ENCODE measurements at regions not wholly inside any gene's neighbourhood (a gene's known extent, or its start where the extent isn't known, plus 50 kb on each side); places are given as distances from the start of the nearest gene placed in this dataset.
A peak's percentile ranks its signal among the peaks of the same experiment; 100 is the strongest.

DNA sequence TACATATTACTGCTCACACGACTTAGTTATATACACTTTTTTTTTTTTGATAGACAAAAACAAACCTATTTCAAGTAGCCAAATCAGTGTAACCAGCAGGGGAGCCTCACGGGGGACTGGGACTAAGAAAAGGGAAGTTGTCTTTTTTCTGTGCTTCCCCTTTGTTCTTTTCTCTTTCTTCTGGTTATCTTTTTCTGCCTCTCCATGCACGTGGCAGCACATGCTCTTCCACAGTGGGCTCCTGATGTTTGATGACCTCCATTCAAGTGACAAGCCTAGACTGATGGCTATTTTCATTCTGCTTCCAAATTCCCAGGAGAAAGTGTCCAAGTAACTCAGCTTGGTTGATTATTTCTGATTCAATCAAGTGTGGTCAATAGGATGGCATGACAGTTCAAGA, 98.2 kb upstream of the STK39 start:
- Histone ChIP-seq H3K4me1 (replicated peaks in 1 of 2) (peaks cover 5% of the 10 kb centered on the region in 2 donors), H3K27ac (no peak overlapping the region), H3K4me3 (no peak overlapping the region)
- no peak for ATAC-seq (replicated peaks in 6 of 8)
- in situ Hi-C loops (cut with MboI; ENCODE audit: low pct_unique_long_range_greater_than_20kb in 2 of 9, low sequenced_read_pairs in 9 of 9, unreplicated experiment in 9 of 9), result loop anchor here in 5 of 9 experiments (10.0 to 25.0 kb wide), 5 partner anchors 409 to 792 kb away; partner anchors contain the start of gene G6PC2 (in 4 of the 5)
- WGBS, 10 experiments, result 44 to 100% (median 58%) methylated on average over 1 to 3 of the region's 3 CpGs

- Histone ChIP-seq H3K4me3 (peak overlapping the region; percentile 19 to 33 (median 27)), H3K4me1 (replicated peaks in 1 of 2) (peaks cover 5% of the 10 kb centered on the region in 2 donors), H3K27ac (peak overlapping the region in 1 of 2 donors; percentile 28)
- in situ Hi-C loops (cut with MboI; ENCODE audit: low pct_unique_long_range_greater_than_20kb in 2 of 9, low sequenced_read_pairs in 9 of 9, unreplicated experiment in 9 of 9), result loop anchor here in 5 of 9 experiments (10.0 to 25.0 kb wide), 5 partner anchors 408 to 790 kb away; partner anchors contain the start of gene G6PC2 (in 4 of the 5)
- ATAC-seq (replicated peaks in 6 of 8), result peak; percentile 61 to 93 (median 84)
- 10 to 74% (median 33%) methylated on average over 1 to 13 of the region's 13 CpGs for WGBS, 10 experiments
These were observed 99.5 kb upstream of the STK39 start for GRCh38 chr2:168346725-168347477.

- ATAC-seq (replicated peaks in 6 of 8), result peak in 5 of 8 experiments; percentile 28 to 81 (median 41)
- in situ Hi-C loops (cut with MboI; ENCODE audit: low pct_unique_long_range_greater_than_20kb in 2 of 9, low sequenced_read_pairs in 9 of 9, unreplicated experiment in 9 of 9), result loop anchor here in 5 of 9 experiments (10.0 to 25.0 kb wide), 5 partner anchors 407 to 789 kb away; partner anchors contain the start of gene G6PC2 (in 4 of the 5)
- H3K27ac ChIP-seq, result no peak overlapping the region
- H3K4me3 ChIP-seq, result no peak overlapping the region
- 67 to 100% (median 100%) methylated on average over 1 of the region's 2 CpGs; no CpG with 5 or more reads in 5 of the 10 experiments for WGBS, 10 experiments
- H3K4me1 ChIP-seq (replicated peaks in 1 of 2), result peaks cover 5% of the 10 kb centered on the region in 2 donors
These were observed 100.7 kb upstream of the STK39 start for GRCh38 chr2:168348076-168348475.

GRCh38 chr2:168350380-168350779, 103.0 kb upstream of the STK39 start:
- WGBS, 10 experiments, result 83 to 100% (median 97%) methylated on average over 1 to 2 of the region's 2 CpGs; no CpG with 5 or more reads in 2 of the 10 experiments
- no peak overlapping the region for H3K27ac ChIP-seq
- H3K4me1 ChIP-seq (replicated peaks in 1 of 2), result peaks cover 5% of the 10 kb centered on the region in 2 donors
- in situ Hi-C loops (cut with MboI; ENCODE audit: low pct_unique_long_range_greater_than_20kb in 2 of 9, low sequenced_read_pairs in 9 of 9, unreplicated experiment in 9 of 9), result no loop called here
- no peak overlapping the region for H3K4me3 ChIP-seq
- no peak for ATAC-seq (replicated peaks in 6 of 8)

DNA sequence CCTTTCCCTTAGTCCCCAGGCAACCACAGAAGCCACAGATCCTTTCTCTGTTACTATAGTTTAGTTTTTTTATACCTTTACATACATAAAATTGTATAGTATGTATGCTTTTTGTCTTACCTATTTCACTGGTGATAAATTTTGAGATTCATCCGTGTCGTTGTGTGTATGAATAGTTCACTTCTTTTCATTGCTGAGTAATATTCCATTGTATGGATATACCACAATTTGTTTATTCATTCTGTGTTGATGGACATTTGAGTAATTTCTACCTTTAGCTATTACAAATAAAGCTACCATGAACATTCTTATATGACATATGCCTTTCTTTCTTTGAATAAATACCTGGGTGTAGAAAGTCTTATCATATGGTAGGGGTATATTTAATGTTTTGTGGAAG, 102.8 kb upstream of the CERS6 start:
- 7 to 100% (median 31%) methylated on average over 2 of the region's 2 CpGs; no CpG with 5 or more reads in 3 of the 10 experiments for WGBS, 10 experiments
- no peak overlapping the region for H3K27ac ChIP-seq
- H3K4me3 ChIP-seq, result no peak overlapping the region
- in situ Hi-C loops (cut with MboI; ENCODE audit: low pct_unique_long_range_greater_than_20kb in 2 of 9, low sequenced_read_pairs in 9 of 9, unreplicated experiment in 9 of 9), result no loop called here
- no peak for ATAC-seq (replicated peaks in 6 of 8)
- peaks cover 9 to 11% of the 10 kb centered on the region in 2 donors for H3K4me1 ChIP-seq (replicated peaks in 1 of 2)

- Histone ChIP-seq H3K4me1 (replicated peaks in 1 of 2) (peaks cover 9 to 11% of the 10 kb centered on the region in 2 donors), H3K27ac (no peak overlapping the region), H3K4me3 (no peak overlapping the region)
- in situ Hi-C loops (cut with MboI; ENCODE audit: low pct_unique_long_range_greater_than_20kb in 2 of 9, low sequenced_read_pairs in 9 of 9, unreplicated experiment in 9 of 9), result no loop called here
- ATAC-seq (replicated peaks in 6 of 8), result no peak
- 89 to 100% (median 100%) methylated on average over 1 of the region's 1 CpG; no CpG with 5 or more reads in 3 of the 10 experiments for WGBS, 10 experiments
These were observed 101.6 kb upstream of the CERS6 start for GRCh38 chr2:168354499-168354898.

DNA sequence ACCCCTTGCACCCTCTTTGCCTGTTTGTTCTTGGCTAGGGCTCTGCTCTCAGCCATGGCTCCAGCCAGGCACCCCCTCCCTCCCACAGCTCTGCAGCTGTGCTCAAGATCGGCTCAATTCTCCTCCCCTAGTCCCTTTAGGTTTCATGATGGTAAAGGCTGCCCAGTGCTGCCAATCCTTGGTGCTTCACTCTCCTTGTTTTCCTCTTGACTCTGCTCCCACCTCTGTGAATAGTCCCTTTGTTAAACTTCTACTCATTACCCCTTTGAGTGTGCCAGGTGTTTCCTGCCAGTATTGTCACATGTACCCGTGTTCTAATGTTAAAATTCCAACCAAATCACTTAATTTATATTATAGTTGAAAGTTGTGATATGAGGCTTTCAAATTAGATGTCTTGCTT, 101.0 kb upstream of the CERS6 start:
- no peak overlapping the region for H3K27ac ChIP-seq
- in situ Hi-C loops (cut with MboI; ENCODE audit: low pct_unique_long_range_greater_than_20kb in 2 of 9, low sequenced_read_pairs in 9 of 9, unreplicated experiment in 9 of 9), result no loop called here
- WGBS, 10 experiments, result 47 to 70% (median 60%) methylated on average over 1 to 2 of the region's 2 CpGs; no CpG with 5 or more reads in 5 of the 10 experiments

DNA sequence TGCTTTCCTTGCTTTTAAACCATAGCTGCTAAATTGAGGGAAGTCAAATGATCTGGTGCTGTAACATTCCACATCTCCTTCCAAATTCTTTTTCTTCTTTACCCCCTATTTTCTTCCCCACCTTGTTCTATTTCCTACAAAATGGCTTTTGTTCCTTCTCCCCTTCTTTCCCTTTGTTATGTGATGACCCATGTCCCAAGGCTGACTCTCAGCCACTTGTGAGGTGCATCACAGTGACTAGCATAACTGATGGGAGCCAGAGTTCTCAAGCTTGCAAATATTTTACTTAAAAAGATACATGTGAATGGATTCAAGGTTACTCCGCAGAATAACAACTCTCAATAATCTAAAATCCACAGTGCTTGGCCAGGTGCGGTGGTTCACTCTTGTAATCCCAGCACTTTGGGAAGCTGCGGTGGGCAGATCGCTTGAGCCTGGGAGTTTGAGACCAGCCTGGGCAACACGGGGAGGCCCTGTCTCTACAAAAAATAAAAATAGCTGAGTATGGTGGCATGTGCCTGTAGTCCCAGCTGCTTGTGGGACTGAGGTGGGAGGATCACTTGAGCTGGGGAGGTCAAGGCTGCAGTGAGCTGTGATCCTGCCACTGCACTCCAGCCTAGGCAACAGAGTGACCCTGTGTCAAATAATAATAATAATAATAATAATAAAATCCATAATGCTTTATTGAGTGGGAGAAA, 100.1 kb upstream of the CERS6 start:
- WGBS, 10 experiments, result 40 to 88% (median 67%) methylated on average over 1 to 5 of the region's 5 CpGs; no CpG with 5 or more reads in 3 of the 10 experiments
- no peak overlapping the region for H3K4me3 ChIP-seq
- in situ Hi-C loops (cut with MboI; ENCODE audit: low pct_unique_long_range_greater_than_20kb in 2 of 9, low sequenced_read_pairs in 9 of 9, unreplicated experiment in 9 of 9), result no loop called here
- H3K27ac ChIP-seq, result no peak overlapping the region
- peaks cover 9 to 11% of the 10 kb centered on the region in 2 donors for H3K4me1 ChIP-seq (replicated peaks in 1 of 2)
- peak in 4 of 8 experiments; percentile 27 to 63 (median 42) for ATAC-seq (replicated peaks in 6 of 8)

More for the DNA sequence above, 101.0 kb upstream of the CERS6 start:
- H3K4me3 ChIP-seq, result no peak overlapping the region
- no peak for ATAC-seq (replicated peaks in 6 of 8)
- peaks cover 9 to 11% of the 10 kb centered on the region in 2 donors for H3K4me1 ChIP-seq (replicated peaks in 1 of 2)

DNA sequence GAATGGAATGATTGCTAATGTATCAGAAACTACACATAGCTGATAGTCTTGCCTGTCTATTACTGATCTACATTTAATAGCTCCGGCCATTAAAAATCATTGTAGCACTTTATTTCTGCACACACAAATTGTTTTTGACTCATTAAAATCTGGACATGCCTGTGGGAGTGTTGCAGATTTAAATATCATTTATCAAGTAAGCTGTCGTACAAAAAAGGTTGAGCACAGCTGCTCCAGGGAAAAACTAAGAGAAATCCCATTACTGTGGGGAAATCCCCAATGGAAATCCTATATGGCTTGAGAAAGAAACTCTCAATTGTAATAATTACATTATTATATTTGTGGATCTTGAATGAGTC, 99.6 kb upstream of the CERS6 start:
- ATAC-seq (replicated peaks in 6 of 8), result peak in 4 of 8 experiments; percentile 45 to 59 (median 50)
- Histone ChIP-seq H3K4me3 (no peak overlapping the region), H3K27ac (no peak overlapping the region), H3K4me1 (replicated peaks in 1 of 2) (peaks cover 9 to 11% of the 10 kb centered on the region in 2 donors)
- 33 to 100% (median 81%) methylated on average over 1 to 2 of the region's 2 CpGs; no CpG with 5 or more reads in 2 of the 10 experiments for WGBS, 10 experiments
- in situ Hi-C loops (cut with MboI; ENCODE audit: low pct_unique_long_range_greater_than_20kb in 2 of 9, low sequenced_read_pairs in 9 of 9, unreplicated experiment in 9 of 9), result no loop called here

GRCh38 chr2:168357797-168358472, 98.1 kb upstream of the CERS6 start:
- WGBS, 10 experiments, result 50 to 100% (median 77%) methylated on average over 1 to 3 of the region's 3 CpGs; no CpG with 5 or more reads in 2 of the 10 experiments
- H3K4me1 ChIP-seq (replicated peaks in 1 of 2), result peaks cover 9 to 11% of the 10 kb centered on the region in 2 donors
- peak in 1 of 8 experiments; percentile 66 for ATAC-seq (replicated peaks in 6 of 8)
- no peak overlapping the region for H3K27ac ChIP-seq
- H3K4me3 ChIP-seq, result no peak overlapping the region
- in situ Hi-C loops (cut with MboI; ENCODE audit: low pct_unique_long_range_greater_than_20kb in 2 of 9, low sequenced_read_pairs in 9 of 9, unreplicated experiment in 9 of 9), result no loop called here

DNA sequence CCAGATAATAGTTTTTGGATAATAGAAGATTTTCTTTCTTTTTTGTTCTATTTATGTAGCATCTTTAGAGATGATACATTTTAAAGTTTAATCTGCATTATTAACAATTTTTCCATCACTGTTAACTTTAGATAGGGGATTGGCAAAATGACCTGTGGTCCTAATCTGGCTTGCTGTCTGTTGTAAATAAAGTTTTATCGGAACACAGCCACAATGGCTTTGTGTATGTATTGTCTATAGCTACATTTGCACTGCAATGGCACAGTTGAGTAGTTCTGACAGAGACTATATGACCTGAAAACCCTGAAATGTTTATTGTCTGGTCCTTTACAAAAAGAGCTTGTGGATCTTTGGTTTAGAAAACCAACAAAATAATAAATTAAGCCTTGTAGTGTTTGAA, 97.0 kb upstream of the CERS6 start:
- Histone ChIP-seq H3K4me3 (no peak overlapping the region), H3K4me1 (replicated peaks in 1 of 2) (peaks cover 9 to 11% of the 10 kb centered on the region in 2 donors), H3K27ac (no peak overlapping the region)
- no peak for ATAC-seq (replicated peaks in 6 of 8)
- WGBS, 10 experiments, result 58 to 100% (median 79%) methylated on average over 1 of the region's 1 CpG; no CpG with 5 or more reads in 4 of the 10 experiments
- in situ Hi-C loops (cut with MboI; ENCODE audit: low pct_unique_long_range_greater_than_20kb in 2 of 9, low sequenced_read_pairs in 9 of 9, unreplicated experiment in 9 of 9), result no loop called here

DNA sequence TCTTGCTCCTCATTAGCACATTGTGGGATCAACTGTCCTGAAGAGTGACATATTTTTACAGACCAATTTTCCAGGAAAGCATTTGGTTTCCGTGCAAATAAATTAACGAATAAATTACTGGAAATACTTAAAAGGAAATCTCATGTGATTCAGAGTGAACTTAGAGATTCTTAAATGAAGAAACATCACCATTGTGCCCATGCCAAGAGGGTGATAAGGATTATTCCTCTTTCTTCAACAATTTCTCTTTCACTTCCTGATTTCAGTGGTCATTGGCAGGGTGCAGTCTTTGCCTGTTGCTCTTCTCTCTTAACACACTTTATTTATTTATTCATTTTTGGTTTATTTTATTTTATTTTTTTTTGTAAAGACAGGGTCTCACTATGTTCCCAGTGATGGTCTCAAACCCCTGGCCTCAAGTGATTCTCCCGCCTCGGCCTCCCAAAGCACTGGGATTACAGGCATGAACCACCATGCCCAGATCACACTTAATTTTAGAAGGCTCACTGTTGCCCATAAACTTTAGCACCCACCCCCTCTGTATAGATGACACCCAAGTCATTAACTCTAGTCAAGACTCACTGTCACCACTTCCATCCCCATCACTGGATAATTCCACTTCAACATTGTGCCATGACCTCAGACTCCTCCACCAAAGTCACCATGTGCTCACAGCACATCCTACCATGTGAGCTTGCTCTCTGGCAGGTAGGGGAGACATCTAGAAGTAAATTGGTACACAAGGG, 92.6 kb upstream of the CERS6 start:
- Histone ChIP-seq H3K4me3 (no peak overlapping the region), H3K4me1 (replicated peaks in 1 of 2) (peaks cover 0 to under 1% of the 10 kb centered on the region in 2 donors), H3K27ac (no peak overlapping the region)
- WGBS, 10 experiments, result 44 to 94% (median 83%) methylated on average over 2 to 4 of the region's 4 CpGs
- in situ Hi-C loops (cut with MboI; ENCODE audit: low pct_unique_long_range_greater_than_20kb in 2 of 9, low sequenced_read_pairs in 9 of 9, unreplicated experiment in 9 of 9), result no loop called here
- no peak for ATAC-seq (replicated peaks in 6 of 8)

Measured in motor neuron (in vitro differentiated cells).